HG02610 (cell line): ENCODE measurements at regions not wholly inside any gene's neighbourhood (a gene's known extent, or its start where the extent isn't known, plus 50 kb on each side); places are given as distances from the start of the nearest gene placed in this dataset.

Experiments used
- ATAC-seq: cut with Tn5 transposase; IDR thresholded peaks from one replicate; pipeline ENCODE4 v1.9.1; 2021; ENCODE audit warnings: mild to moderate bottlenecking, moderate library complexity; ENCODE audit not compliant: unreplicated experiment

- ATAC-seq = no peak
Measured at GRCh38 chr12:82529101-82529500, 157.6 kb upstream of the TMTC2 start.

GRCh38 chr12:82529954-82530353, 156.8 kb upstream of the TMTC2 start:
- no peak for ATAC-seq

GRCh38 chr12:82530394-82530793, 156.3 kb upstream of the TMTC2 start:
- ATAC-seq = no peak

GRCh38 chr12:82533341-82533740, 153.4 kb upstream of the TMTC2 start:
- ATAC-seq = no peak

GRCh38 chr12:82537436-82537835, 149.3 kb upstream of the TMTC2 start:
- no peak for ATAC-seq

- ATAC-seq = peak; percentile 84
Measured at GRCh38 chr12:82554529-82554928, 132.2 kb upstream of the TMTC2 start.

- no peak for ATAC-seq
Measured at GRCh38 chr12:82555699-82556098, 131.0 kb upstream of the TMTC2 start.

- no peak for ATAC-seq
Measured at GRCh38 chr12:82565966-82566365, 120.7 kb upstream of the TMTC2 start.

GRCh38 chr12:82567688-82568087, 119.0 kb upstream of the TMTC2 start:
- ATAC-seq = no peak

- no peak for ATAC-seq
Measured at GRCh38 chr12:82574191-82574590, 112.5 kb upstream of the TMTC2 start.

GRCh38 chr12:82578725-82579124, 108.0 kb upstream of the TMTC2 start:
- ATAC-seq = no peak

- no peak for ATAC-seq
Measured at GRCh38 chr12:82583756-82584155, 103.0 kb upstream of the TMTC2 start.

GRCh38 chr12:82593143-82593542, 93.6 kb upstream of the TMTC2 start:
- ATAC-seq = peak; percentile 80

GRCh38 chr12:82593901-82594396, 92.8 kb upstream of the TMTC2 start:
- peak; percentile 91 for ATAC-seq

- ATAC-seq = no peak
Measured at GRCh38 chr12:82595941-82596340, 90.8 kb upstream of the TMTC2 start.

- no peak for ATAC-seq
Measured at GRCh38 chr12:82596483-82596882, 90.2 kb upstream of the TMTC2 start.

GRCh38 chr12:82600379-82600778, 86.3 kb upstream of the TMTC2 start:
- no peak for ATAC-seq

- ATAC-seq = peak; percentile 40
Measured at GRCh38 chr12:82603647-82604046, 83.1 kb upstream of the TMTC2 start.

- no peak for ATAC-seq
Measured at GRCh38 chr12:82605115-82605514, 81.6 kb upstream of the TMTC2 start.

GRCh38 chr12:82608706-82609105, 78.0 kb upstream of the TMTC2 start:
- ATAC-seq = no peak

GRCh38 chr12:82609234-82609914, 77.3 kb upstream of the TMTC2 start:
- no peak for ATAC-seq

- ATAC-seq = no peak
Measured at GRCh38 chr12:82619644-82620043, 67.1 kb upstream of the TMTC2 start.

GRCh38 chr12:82620917-82621316, 65.8 kb upstream of the TMTC2 start:
- ATAC-seq = no peak
